ENCODE measurements at regions not wholly inside any gene's neighbourhood (a gene's known extent, or its start where the extent isn't known, plus 50 kb on each side); places are given as distances from the start of the nearest gene placed in this dataset.

- no peak for DNase-seq
- no peaks in the 10 kb centered on the region for H3K36me3 ChIP-seq (ENCODE audit: control insufficient read depth in 2 of 3, insufficient read depth in 3 of 3, low read length in 3 of 3)
- H3K27me3 ChIP-seq (ENCODE audit: control insufficient read depth, insufficient read depth, low read length) = no peaks in the 10 kb centered on the region
- no peak for FAIRE-seq
- H3K27ac ChIP-seq (ENCODE audit: low read depth in 2 of 2, low read length in 2 of 2) = no peak overlapping the region
- peaks cover 0 to 30% (median 2%) of the 10 kb centered on the region in 3 donors for H3K9me3 ChIP-seq (ENCODE audit: control insufficient read depth in 2 of 3, insufficient read depth in 1 of 3, low read length in 3 of 3)
- H3K4me1 ChIP-seq (ENCODE audit: control insufficient read depth in 2 of 3, insufficient read depth in 2 of 3, low read depth in 1 of 3, low read length in 3 of 3) = no peaks in the 10 kb centered on the region
- TF ChIP-seq CTCF (IDR thresholded peaks at IDR 0.05; ENCODE audit: borderline replicate concordance, extremely low read depth, insufficient read depth) = no peak
- H3K9ac ChIP-seq (ENCODE audit: low read length in 3 of 3) = no peak overlapping the region
- intact Hi-C loops (cut with DNase I) = no loop called here
- no peak overlapping the region for H3K4me3 ChIP-seq (ENCODE audit: low read length in 3 of 3)
Measured at GRCh38 chr16:50442221-50442620, 73.4 kb upstream of the BRD7 start.

- FAIRE-seq = no peak
- Histone ChIP-seq H3K27ac (ENCODE audit: low read depth in 2 of 2, low read length in 2 of 2) (no peak overlapping the region), H3K9me3 (ENCODE audit: control insufficient read depth in 2 of 3, insufficient read depth in 1 of 3, low read length in 3 of 3) (peaks cover 0 to 30% (median 2%) of the 10 kb centered on the region in 3 donors), H3K9ac (ENCODE audit: low read length in 3 of 3) (no peak overlapping the region), H3K27me3 (ENCODE audit: control insufficient read depth, insufficient read depth, low read length) (no peaks in the 10 kb centered on the region), H3K4me1 (ENCODE audit: control insufficient read depth in 2 of 3, insufficient read depth in 2 of 3, low read depth in 1 of 3, low read length in 3 of 3) (no peaks in the 10 kb centered on the region), H3K4me3 (ENCODE audit: low read length in 3 of 3) (no peak overlapping the region), H3K36me3 (ENCODE audit: control insufficient read depth in 2 of 3, insufficient read depth in 3 of 3, low read length in 3 of 3) (no peaks in the 10 kb centered on the region)
- peak in 1 of 5 donors; percentile 24 for DNase-seq
- intact Hi-C loops (cut with DNase I) = no loop called here
- TF ChIP-seq CTCF (IDR thresholded peaks at IDR 0.05; ENCODE audit: borderline replicate concordance, extremely low read depth, insufficient read depth) = no peak
Measured at GRCh38 chr16:50441486-50442157, 72.8 kb upstream of the BRD7 start.

GRCh38 chr16:50440991-50441390, 72.2 kb upstream of the BRD7 start:
- Histone ChIP-seq H3K4me3 (ENCODE audit: low read length in 3 of 3) (no peak overlapping the region), H3K27me3 (ENCODE audit: control insufficient read depth, insufficient read depth, low read length) (no peaks in the 10 kb centered on the region), H3K9me3 (ENCODE audit: control insufficient read depth in 2 of 3, insufficient read depth in 1 of 3, low read length in 3 of 3) (peaks cover 0 to 30% (median 2%) of the 10 kb centered on the region in 3 donors), H3K4me1 (ENCODE audit: control insufficient read depth in 2 of 3, insufficient read depth in 2 of 3, low read depth in 1 of 3, low read length in 3 of 3) (no peaks in the 10 kb centered on the region), H3K9ac (ENCODE audit: low read length in 3 of 3) (no peak overlapping the region), H3K27ac (ENCODE audit: low read depth in 2 of 2, low read length in 2 of 2) (no peak overlapping the region), H3K36me3 (ENCODE audit: control insufficient read depth in 2 of 3, insufficient read depth in 3 of 3, low read length in 3 of 3) (no peaks in the 10 kb centered on the region)
- intact Hi-C loops (cut with DNase I) = no loop called here
- no peak for FAIRE-seq
- no peak for TF ChIP-seq CTCF (IDR thresholded peaks at IDR 0.05; ENCODE audit: borderline replicate concordance, extremely low read depth, insufficient read depth)
- DNase-seq = peak in 1 of 5 donors; percentile 36

- Histone ChIP-seq H3K27ac (ENCODE audit: low read depth in 2 of 2, low read length in 2 of 2) (no peak overlapping the region), H3K9ac (ENCODE audit: low read length in 3 of 3) (no peak overlapping the region), H3K4me3 (ENCODE audit: low read length in 3 of 3) (no peak overlapping the region), H3K9me3 (ENCODE audit: control insufficient read depth in 2 of 3, insufficient read depth in 1 of 3, low read length in 3 of 3) (peaks cover 0 to 30% (median 2%) of the 10 kb centered on the region in 3 donors), H3K27me3 (ENCODE audit: control insufficient read depth, insufficient read depth, low read length) (no peaks in the 10 kb centered on the region), H3K36me3 (ENCODE audit: control insufficient read depth in 2 of 3, insufficient read depth in 3 of 3, low read length in 3 of 3) (no peaks in the 10 kb centered on the region), H3K4me1 (ENCODE audit: control insufficient read depth in 2 of 3, insufficient read depth in 2 of 3, low read depth in 1 of 3, low read length in 3 of 3) (no peaks in the 10 kb centered on the region)
- DNase-seq (peak in 1 of 5 donors; percentile 16), FAIRE-seq (no peak)
- TF ChIP-seq CTCF (IDR thresholded peaks at IDR 0.05; ENCODE audit: borderline replicate concordance, extremely low read depth, insufficient read depth) = no peak
- intact Hi-C loops (cut with DNase I) = no loop called here
Measured at GRCh38 chr16:50440531-50440930, 71.7 kb upstream of the BRD7 start.
